NCI-H1048 (cell line): ENCODE measurements at regions not wholly inside any gene's neighbourhood (a gene's known extent, or its start where the extent isn't known, plus 50 kb on each side); places are given as distances from the start of the nearest gene placed in this dataset.

ENCODE experiments used
- DNase-seq: peaks from one replicate; lab custom pipeline; 2025; lab: John Stamatoyannopoulos, UW

DNA sequence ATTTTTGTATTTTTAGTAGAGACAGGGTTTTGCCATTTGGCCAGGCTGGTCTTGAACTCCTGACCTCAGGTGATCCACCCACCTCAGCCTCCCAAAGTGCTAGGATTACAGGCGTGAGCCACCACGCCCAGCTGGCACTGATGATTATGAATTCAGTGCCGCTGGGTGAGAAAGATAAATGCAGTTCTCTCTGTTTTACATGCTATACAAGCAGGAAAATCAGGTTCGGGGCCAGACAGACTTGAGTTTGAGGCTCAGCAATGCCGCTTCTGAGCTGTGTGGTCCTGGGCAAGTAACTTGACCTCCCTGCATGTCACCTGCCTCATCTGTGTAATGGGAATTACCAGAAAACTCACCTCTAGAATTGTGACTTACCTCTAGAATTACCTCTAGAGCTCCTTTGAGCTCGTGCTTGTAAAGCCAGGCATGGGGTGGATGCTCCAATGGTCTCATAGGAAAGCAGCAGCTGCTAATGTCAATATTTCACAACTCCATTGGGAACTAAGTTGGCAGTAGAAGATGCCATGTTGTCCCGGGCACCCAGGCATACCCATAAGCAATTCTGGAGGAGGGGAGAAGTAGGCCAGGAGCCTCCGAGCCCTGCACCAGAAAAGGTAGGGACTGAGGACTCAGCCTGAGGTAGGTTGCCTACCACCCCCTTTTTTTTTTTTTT, 119.8 kb upstream of the SLC25A33 start:
- no peak for DNase-seq

DNA sequence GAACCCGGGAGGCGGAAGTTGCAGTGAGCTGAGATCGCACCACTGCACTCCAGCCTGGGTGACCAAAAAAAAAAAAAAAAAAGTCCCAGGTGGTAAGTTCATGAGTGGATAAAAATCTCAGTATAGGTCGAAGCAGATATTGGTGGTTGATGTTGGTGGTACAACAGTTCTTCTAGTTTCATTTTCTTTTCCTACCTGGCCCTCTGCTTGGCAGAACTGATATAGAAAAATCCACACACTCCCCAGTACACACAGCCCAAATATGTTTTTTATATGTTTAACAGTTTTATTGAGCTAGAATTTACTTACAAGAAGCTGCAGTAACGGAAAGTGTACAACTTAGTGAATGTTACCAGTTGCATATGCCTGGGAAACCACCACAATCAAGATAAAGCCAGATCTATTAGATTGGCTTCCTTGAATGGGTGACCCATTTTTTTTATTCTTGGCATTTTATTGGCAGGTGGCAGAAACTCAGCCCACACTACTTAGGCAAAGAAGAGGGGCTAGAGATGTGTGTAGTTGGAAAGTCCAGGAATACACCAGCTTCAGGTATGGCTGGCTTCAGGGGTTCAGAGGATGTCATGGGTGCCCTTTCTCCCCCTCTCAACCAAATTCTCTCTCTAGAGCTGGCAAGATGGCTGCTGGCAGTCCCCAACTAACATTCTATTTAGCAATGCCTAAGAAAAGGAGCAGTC, 118.3 kb upstream of the SLC25A33 start:
- no peak for DNase-seq

DNA sequence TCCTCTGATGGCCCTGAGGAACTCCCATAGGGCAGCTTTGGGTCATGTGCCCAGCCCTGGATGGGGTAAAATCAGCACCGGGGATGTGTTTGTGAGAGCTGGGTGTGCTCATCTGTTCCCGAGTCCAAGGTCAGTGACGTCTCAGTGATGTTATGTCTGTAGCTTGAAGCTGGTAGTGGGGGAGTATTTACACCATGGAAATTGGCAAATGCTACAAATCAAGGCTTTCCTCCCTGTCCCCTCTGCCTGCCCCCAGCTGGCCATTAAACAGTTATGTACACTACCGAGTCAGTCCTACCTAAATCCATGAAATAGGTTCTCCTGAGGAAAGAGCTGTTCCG, 117.8 kb upstream of the SLC25A33 start:
- no peak for DNase-seq

DNA sequence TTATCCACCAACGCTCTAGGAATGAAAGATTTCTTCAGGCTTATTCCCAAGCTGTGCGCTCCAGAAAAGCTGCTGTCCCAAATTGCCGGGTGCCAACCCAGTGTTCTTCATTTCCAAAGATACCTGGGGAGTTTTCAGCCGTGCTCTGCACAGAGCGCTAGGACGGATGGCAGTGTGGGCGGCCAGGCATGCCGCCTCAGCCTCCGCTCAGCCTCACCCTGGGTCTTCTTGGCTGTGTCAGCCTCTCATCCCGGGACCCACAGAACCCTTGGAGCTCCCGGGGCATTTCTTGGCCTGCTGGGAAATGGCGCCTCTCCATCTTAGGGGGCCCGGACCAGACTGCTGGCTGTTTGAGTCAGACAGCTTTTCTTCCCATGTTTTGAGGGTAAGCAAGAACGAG, 116.9 kb upstream of the SLC25A33 start:
- no peak for DNase-seq

DNA sequence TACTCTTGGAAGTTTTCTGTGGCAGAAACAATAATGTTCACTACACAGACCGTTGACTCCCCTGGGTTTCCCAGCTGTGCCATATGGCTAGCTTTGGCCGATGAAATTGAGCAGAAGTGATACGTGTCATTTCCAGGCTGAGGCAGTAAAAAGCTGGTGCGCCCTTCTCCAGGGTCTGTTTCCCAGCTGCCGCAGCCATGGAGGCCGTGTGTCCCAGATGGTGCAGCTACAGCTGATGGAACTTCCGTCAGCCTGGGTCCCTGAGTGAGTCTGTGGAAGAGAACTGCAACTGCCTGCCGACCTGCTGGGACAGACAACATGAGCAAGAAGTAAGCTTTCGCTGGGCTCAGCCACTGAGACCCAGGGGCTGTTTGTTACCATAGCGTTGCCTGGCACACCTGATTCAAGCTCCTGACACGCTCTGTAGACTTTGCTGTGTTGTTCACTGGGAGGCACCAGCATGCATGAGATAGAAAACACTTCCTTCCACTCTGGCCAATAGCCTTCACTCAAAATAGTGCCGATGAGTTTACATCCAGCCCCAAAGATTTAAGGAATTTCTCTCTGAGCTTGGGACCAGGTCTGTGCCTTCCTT, 116.3 kb upstream of the SLC25A33 start:
- DNase-seq = no peak

DNA sequence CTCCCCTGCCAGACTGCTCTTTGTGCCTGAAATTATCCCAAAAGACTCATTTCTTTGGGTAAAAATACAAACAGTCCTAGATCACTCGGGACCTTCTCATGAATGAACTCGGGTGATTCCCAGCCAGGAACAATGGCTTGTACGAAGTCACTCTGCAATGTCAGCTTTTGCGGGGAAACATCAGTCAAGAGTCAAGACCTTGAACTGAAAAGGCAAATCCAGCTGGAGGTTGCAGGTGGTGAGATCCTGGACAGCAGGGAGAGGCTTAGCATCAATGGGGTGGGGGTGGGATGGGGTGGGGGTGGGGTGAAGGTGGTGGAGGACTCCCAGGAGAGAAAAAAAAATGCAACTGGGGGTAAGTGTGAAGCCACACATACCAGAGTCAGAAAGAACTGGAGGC, 115.0 kb upstream of the SLC25A33 start:
- no peak for DNase-seq

DNA sequence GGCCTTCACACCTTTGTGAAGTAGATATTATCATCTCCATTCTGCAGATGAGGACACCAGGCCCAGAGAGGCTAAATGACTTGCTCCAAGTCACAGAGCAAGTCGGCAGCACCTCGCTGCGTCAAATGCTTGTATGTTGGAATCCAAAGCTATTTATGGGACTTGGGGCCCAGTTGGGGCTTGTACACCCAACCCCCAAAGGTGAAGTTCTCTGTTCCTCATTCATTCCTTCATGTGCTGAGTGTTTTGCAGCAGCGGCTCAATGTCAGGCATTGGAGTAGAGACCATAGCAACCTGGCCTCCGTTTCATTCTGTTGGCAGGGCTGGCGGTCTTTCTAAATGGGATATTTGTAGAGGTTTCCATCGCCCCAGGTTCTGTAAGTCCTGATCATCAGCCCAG, 113.4 kb upstream of the SLC25A33 start:
- no peak for DNase-seq

DNA sequence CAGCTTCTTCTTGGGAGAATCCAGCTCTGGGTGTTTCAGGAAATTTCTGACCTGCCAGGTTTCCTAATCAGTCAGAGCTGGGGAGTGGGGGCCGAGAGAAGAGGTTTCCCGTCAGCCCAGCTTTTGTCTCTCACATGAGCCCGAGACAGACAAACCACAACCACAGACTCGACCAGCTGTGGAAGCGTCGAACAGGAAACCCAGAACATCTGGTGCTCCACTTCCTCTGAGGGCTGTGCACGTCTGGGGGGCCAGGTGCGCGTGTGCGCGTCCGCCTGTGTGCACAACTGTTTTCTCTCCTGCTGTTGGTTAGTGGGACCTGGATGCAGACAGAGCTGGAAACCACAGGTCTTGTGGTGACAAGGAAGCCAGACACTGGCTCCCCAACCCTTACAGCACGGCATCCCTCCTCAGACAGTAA, 113.0 kb upstream of the SLC25A33 start:
- DNase-seq = no peak

DNA sequence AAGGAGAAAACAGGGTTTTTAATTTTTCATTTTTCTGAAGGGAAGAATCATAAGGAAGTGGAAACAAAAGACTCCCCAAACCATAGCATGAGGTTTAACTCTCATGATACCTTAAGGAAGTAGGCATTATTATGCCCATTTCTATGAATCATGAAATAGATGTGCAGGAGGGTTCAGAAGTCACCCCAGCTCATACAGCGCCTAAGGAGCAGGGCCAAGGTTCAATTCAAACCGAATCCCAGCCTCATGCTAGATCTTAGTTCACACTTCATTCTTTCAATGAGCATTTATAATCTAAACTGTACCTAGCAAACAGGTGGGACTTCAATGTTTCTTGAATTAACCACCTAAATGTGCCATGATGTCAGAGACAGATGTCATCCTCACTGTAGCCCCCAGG, 111.9 kb upstream of the SLC25A33 start:
- DNase-seq = no peak

DNA sequence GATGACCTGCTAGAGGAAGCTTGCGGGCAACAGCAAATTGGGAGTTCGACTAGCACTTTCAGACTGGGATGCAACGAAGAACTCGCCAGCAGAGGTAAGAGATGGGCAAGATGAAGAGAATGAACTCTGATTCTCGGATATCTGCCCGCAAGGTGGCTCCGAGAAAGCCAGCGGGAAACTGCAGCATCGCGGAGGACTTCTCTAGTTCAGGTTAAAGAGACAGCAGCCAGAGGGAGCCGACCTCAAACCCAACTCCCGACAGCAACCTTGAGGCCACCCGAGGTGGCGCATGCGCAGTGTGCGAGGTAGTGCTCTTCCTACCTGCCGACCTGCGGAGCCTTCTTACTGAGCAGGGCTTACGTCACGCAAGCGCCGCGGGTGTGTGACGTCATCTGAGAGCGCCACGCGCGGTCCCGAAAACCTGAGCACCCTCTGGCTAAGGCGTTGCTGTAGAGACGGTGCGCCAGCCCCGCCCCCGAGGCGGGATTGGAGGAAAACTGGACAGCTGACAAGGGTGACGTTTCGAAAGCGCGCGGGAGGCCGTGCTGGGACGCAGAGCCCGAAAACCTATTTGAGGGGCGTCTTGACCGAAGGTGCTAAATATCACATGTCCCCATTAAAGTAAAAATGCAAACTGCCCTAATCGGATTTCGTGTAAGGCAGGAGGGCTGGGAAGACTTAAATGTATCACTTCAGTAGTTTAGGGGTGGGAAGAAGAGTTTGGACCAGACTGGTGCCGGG, 110.5 kb upstream of the SLC25A33 start:
- DNase-seq = peak; percentile 96

DNA sequence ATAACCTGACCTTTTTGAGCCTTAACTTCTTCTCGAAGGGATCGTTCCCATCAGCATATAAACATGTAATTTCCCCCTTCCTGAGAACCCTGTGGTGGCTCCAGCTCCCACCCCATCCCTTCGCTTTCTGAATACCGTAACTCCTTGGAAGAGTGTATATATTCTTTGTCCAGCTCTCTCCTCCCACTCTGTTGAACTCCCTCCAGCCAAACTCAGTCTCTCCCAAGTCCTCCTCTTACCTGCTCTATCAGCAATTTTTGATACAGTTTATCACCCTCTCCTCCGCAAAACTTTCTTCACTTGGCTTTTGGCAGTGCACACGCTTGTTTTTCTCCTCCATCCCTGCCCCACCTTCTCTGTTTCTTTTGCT, 109.9 kb upstream of the SLC25A33 start:
- no peak for DNase-seq

DNA sequence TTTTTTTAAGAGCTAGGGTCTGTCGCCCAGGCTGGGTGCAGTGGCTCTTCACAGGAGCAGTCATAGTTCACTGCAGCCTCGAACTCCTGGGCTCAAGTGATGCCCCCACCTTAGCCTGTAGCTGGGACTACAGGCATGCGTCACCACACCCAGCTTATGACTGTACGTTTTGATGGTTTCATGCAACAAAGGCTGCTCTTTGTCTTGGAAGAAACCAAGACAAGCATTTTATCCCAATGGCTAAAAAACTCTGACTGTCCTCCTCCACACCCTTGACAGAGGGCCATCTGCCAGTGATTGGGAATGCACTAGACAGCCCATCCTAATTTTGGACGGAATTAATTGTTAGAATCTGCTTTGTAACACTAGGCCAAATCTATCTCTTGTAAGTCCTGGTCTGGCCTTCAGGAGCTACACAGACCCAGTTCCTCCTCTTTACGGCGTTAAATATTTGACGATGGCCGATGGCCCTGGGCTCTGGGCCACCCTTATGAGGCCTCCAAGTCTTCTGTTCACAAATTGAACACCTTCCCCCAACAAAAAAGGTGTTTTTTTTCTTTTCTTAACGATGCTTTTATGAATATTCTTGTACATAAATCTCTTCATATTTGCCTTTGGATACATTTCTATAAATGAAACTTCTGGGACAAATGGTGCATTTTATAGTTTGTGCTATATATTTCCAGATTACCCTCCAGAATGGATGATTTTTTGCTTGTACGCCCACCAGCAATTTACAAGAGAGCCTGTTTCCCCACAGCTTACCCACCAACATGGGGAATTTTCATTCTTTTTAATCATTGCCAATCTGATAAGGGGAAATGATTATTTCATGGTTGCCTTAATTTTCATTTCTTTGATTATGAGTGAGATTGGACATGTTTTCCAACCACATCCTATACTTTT, 104.8 kb upstream of the SLC25A33 start:
- no peak for DNase-seq

DNA sequence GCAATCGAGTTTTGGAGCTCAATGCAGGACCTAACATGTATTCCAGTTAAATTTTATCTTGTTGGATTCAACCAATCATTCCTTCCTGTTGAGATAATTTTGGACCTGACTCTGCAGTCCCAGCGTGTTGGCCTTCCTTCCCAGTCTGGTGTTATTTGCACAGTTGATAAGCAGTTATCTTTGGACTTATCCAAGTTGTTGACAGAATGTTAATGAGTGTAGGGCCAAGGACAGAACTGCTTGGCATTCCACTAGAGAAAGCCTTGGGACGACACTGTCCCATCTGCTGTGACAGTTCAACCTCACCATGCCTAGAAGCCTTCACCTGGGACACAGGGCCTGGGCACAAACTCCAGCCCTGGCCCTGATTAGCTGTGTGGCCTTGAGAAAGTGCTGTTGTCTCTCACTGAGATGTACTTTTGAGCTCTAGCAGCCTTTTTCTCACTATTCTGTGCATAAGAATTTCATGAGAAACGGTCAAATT, 104.1 kb upstream of the SLC25A33 start:
- DNase-seq = no peak

DNA sequence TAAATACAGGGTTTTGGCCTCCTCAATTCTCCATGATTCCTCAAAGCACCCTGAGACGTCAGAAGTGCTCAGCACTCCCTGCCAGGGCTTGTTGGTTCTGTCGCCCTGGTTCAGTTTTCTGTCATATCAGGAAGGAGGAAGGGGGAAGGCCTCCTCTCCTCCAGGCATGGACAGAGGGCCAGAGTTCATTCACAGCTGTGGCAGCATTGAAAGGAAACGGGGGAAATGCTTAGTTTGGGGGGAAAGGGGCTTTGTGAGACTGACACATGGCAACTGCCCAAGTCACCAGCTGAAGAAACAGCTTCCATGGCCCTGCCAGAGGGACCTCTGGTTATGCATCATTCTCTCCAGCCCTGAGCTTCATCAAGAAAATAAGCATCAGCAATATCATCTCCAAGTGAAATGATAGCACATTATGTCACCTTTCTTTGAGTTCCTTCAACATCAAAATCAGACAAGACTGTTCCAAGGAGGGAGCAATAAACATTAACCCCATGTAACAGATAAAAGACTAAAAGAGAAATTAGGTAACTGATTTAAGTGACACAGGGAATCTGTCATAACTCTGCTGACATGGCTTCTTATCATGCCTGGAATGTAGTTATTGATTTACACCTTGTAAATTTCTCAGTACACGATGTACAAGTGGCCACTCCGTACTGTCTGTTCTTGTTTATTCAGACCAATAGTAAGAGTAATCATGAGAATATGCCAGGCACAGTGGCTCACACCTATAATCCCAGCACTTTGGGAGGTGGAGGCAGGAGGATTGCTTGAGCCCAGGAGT, 103.2 kb upstream of the SLC25A33 start:
- no peak for DNase-seq

DNA sequence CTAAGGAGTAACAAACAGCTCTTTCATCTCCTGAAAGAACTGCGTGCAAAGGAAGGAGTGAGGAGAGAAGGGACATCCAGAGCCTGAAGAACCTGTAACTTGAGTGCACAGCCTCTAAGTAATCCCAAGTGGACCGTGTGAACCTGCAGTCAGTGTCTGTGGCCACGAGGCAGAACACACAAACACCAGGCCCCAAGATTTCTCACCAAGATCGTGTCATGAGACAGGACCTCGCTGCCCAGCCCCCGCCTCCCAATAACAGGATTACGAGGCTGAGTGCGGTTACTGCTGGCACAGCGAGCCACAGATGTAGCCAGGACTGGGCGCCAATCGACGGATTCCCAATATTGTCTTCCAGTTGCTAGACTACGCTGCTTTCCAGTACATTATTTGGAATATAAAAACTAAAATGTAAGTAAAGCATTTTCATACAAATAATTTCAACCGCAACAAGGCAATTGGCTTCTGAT, 101.3 kb upstream of the SLC25A33 start:
- no peak for DNase-seq

DNA sequence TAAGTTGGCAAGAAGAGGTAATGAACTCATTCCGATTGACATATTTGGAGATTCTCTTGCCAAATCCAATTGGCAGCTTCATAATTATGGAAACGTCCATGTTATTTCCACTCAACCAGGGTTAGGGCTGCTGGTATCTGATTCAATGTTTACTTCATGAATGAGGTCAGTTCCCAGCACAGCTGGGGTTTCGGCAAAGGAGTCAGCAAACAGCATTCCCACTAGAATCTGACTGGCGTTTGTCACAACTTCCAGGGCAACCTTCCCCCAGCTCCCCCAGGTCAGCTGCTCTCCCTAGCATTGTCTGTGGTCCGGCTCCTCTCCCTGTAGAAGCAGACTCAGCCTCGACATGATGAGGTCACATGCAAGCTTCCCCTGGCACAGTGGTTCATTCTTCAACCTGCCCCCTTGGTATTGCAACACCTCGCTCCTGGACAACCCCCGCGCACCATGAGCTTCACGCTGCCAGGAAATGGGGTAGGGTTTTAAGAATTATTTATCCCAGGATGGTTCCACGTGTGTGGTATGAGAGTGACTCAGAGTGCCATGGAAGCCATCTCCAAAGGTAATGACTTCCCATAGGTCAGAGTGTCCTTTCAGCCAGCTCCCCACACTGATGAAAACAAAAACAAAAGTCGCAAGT, 100.7 kb upstream of the SLC25A33 start:
- no peak for DNase-seq

DNA sequence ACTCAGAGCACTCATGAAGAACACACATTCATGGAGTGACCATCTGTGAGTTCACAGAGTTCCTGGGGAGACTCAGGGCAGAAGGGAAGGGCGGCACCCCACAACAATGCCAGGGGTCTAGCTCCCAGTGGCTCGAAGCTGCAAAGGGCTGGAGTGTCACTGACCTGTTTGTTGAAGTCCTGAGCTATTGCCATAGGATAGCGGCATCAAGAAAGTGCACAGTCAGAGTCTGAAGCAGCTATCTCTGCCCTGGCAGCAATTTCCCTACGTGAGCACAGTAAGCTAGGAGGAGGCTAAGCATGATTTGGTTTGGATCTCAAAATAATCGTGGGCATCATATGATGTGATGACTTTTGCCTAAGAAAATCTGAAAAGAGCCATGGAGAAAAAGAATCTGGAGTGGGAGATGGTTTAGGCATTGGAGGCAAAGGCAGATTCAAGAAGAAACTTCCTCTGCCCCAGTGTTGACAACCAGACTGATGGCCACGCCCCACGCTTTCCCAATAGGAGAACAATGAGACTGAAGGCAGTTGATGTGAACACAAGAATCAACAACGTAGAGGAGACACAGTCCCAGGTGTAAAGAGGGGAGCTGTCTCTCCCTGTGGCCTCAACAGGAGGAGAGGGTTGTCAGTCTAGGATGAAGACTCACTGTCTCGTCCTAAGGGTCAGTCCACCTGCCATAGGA, 100.0 kb upstream of the SLC25A33 start:
- DNase-seq = no peak

DNA sequence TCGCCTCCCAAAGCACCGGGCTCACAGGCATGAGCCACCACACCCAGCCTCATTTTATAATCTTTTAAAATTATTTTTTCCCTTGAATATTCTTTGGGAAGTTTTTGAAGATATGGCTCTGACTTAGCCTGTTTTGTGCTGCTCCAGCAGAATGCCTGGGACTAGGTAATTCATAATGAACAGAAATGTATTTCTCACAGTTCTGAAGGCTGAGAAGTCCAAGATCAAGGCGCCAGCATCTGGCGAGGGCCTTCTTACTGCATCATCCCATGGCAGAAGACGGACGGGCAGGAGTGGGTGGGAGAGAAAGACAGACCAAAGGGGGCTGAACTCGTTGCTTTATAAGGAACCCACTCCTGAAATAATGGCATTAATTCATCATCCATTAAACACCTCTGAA, 99.0 kb upstream of the SLC25A33 start:
- no peak for DNase-seq

DNA sequence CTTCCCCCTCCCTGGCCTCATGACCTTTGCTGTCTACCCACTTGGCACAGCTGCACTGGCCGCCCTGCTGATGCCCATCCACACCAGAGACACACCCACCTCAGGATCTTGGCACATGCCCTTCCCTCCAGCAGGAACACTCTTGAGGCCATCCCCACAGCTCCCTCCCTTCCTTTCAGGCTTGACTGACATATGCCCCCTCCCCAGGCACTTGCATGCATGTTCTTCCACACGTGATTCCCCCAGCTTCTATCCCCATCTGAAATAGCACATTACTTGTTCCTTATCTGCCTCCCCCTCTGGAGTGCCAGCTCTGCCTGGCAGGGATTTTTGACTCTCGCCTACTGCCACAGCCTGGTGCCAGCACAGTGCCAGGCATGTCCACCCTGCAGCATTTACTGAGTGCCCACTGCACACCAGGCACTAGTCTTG, 98.5 kb upstream of the SLC25A33 start:
- DNase-seq = no peak
